GM12878 (cell line): ENCODE measurements at regions not wholly inside any gene's neighbourhood (a gene's known extent, or its start where the extent isn't known, plus 50 kb on each side); places are given as distances from the start of the nearest gene placed in this dataset.

ENCODE experiments used
- ATAC-seq: fragments of 200-7000 bp; cut with Tn5 transposase; 3 replicates; pipeline ENCODE4 v1.9.1; 2020; ENCODE audit warnings: mild to moderate bottlenecking, moderate library complexity
- BruUV-seq: library from RNA; stranded (reverse); fragments of 400-500 nt; replicated peaks from 2 replicates; lab custom pipeline; 2021; lab: Mats Ljungman, UMichigan
- CTCF ChIA-PET: fragments of 300-600 bp; sonication (Branson Sonifier 250); formaldehyde crosslinking; extraction: SDS; loops from one replicate; lab custom pipeline; 2021; ENCODE audit warnings: inconsistent platforms; lab: Yijun Ruan, JAX
- POLR2A ChIA-PET: fragments of 350-600 bp; formaldehyde crosslinking; extraction: SDS; loops from one replicate; lab custom pipeline; 2021; ENCODE audit warnings: inconsistent platforms; lab: Charles Lee
- RAD21 ChIA-PET: fragments of 300-600 bp; sonication (Branson Sonifier 250); formaldehyde crosslinking; loops from one replicate; lab custom pipeline; 2023; ENCODE audit warnings: antibody characterized with exemption; ENCODE audit not compliant: unreplicated experiment; lab: Charles Lee
- SMC1A ChIA-PET: fragments of 300-600 bp; sonication (Branson Sonifier 250); formaldehyde crosslinking; loops from one replicate; lab custom pipeline; 2023; ENCODE audit not compliant: unreplicated experiment, uncharacterized antibody; lab: Charles Lee
- DNase-seq: peaks from one replicate; pipeline ENCODE4 v3.0.0-alpha.2; 2011; ENCODE audit warnings: low read depth, low spot score
- FAIRE-seq: peaks from 3 replicates; lab custom pipeline; 2011; peaks lifted over from hg19 to GRCh38; lab: Jason Lieb, UNC
- H2AFZ ChIP-seq: 2 replicates; pipeline ENCODE4 v1.6.0; 2011; ENCODE audit warnings: low read depth, low read length, control low read depth; ENCODE audit not compliant: control insufficient read depth
- H3K27ac ChIP-seq: 2 replicates; pipeline ENCODE4 v1.5.1; 2011; ENCODE audit warnings: control low read depth; ENCODE audit not compliant: control insufficient read depth, insufficient read depth
- H3K27me3 ChIP-seq, 2 experiments: replicated peaks in 1 of 2; 2 replicates each; pipeline versions ENCODE4 v1.6.0 to v1.6.1; 2011; ENCODE audit warnings: low read length in 1 of 2; ENCODE audit not compliant: control insufficient read depth in 2 of 2, insufficient read depth in 2 of 2
- H3K36me3 ChIP-seq, 2 experiments: 2 replicates each; pipeline ENCODE4 v1.5.1; 2011; ENCODE audit warnings: low read length in 1 of 2; ENCODE audit not compliant: control insufficient read depth in 2 of 2, insufficient read depth in 2 of 2
- H3K4me1 ChIP-seq: 2 replicates; pipeline ENCODE4 v1.6.1; 2011; ENCODE audit warnings: mild to moderate bottlenecking, low read length, moderate library complexity, mixed read lengths; ENCODE audit not compliant: control insufficient read depth, insufficient read depth
- H3K4me2 ChIP-seq: 2 replicates; pipeline ENCODE4 v1.6.0; 2011; ENCODE audit warnings: control low read depth; ENCODE audit not compliant: control insufficient read depth, insufficient read depth
- H3K4me3 ChIP-seq: fragments of 200-600 bp; sonication (generic); 2 replicates; pipeline ENCODE4 v1.5.1; 2016
- H3K79me2 ChIP-seq: 2 replicates; pipeline ENCODE4 v1.6.0; 2011; ENCODE audit warnings: low read length; ENCODE audit not compliant: control insufficient read depth, insufficient read depth
- H3K9ac ChIP-seq: 2 replicates; pipeline ENCODE4 v1.8.0; 2011; ENCODE audit warnings: low read length, control low read depth, mixed read lengths; ENCODE audit not compliant: control insufficient read depth, insufficient read depth
- H3K9me3 ChIP-seq: replicated peaks from 3 replicates; pipeline ENCODE4 v1.5.1; 2011; ENCODE audit warnings: mild to moderate bottlenecking, low read length; ENCODE audit not compliant: control insufficient read depth, insufficient read depth
- H4K20me1 ChIP-seq: 2 replicates; pipeline ENCODE4 v1.6.0; 2011; ENCODE audit not compliant: control insufficient read depth, insufficient read depth
- BCLAF1 ChIP-seq: fragments of 450-650 bp; IDR thresholded peaks from 2 replicates; pipeline ENCODE4 v1.6.1; 2017; ENCODE audit warnings: antibody characterized with exemption, mild to moderate bottlenecking, moderate library complexity
- BHLHE40 ChIP-seq, 2 experiments: fragments of 450-650 bp in 1 of 2; IDR thresholded peaks; 2 replicates each; pipeline ENCODE4 v1.6.1; 2011 to 2017; ENCODE audit warnings: low read depth in 2 of 2, borderline replicate concordance in 1 of 2, improper control_type of control experiment in 1 of 2, low read length in 1 of 2, mild to moderate bottlenecking in 1 of 2
- CREB1 ChIP-seq: IDR thresholded peaks from 2 replicates; pipeline ENCODE4 v1.6.1; 2012; ENCODE audit warnings: low read depth, mild to moderate bottlenecking, inconsistent platforms
- ETV6 ChIP-seq, 2 experiments: fragments of 450-650 bp in 1 of 2; IDR thresholded peaks in 1 of 2; conservative IDR thresholded peaks in 1 of 2; 2 replicates each; pipeline ENCODE4 v1.6.1; 2014; ENCODE audit warnings: antibody characterized with exemption in 1 of 2, borderline replicate concordance in 1 of 2, low read depth in 1 of 2, mild to moderate bottlenecking in 1 of 2, moderate library complexity in 1 of 2
- GABPA ChIP-seq: IDR thresholded peaks from 2 replicates; pipeline ENCODE4 v1.6.1; 2014; ENCODE audit warnings: antibody characterized with exemption, low read depth, mild to moderate bottlenecking, inconsistent platforms
- NKRF ChIP-seq: fragments of 450-650 bp; conservative IDR thresholded peaks from 2 replicates; pipeline ENCODE4 v1.6.1; 2017; ENCODE audit warnings: mild to moderate bottlenecking, moderate library complexity
- TCF12 ChIP-seq: IDR thresholded peaks from 2 replicates; pipeline ENCODE4 v1.6.1; 2011; ENCODE audit warnings: low read depth, mild to moderate bottlenecking, low read length
- USF2 ChIP-seq: IDR thresholded peaks from 2 replicates; pipeline ENCODE4 v1.6.1; 2011; ENCODE audit warnings: low read depth, low read length, improper control_type of control experiment, borderline replicate concordance
- YY1 ChIP-seq: IDR thresholded peaks from 2 replicates; pipeline ENCODE4 v1.6.1; 2011; ENCODE audit warnings: low read depth, mild to moderate bottlenecking, low read length
- ZBTB33 ChIP-seq: fragments of 450-650 bp; IDR thresholded peaks from 2 replicates; pipeline ENCODE4 v1.6.1; 2017; ENCODE audit warnings: mild to moderate bottlenecking
- WGBS: methylation state at CpG from one replicate; pipeline ENCODE4 v1.1.6; 2016; ENCODE audit warnings: low lambda C conversion rate; ENCODE audit not compliant: insufficient replicate concordance, insufficient coverage; ENCODE audit errors: missing lambda C conversion rate; 5-methylcytosine and 5-hydroxymethylcytosine counted together
- in situ Hi-C: fragments of 300-500 bp; cut with MboI; formaldehyde crosslinking; loops from 9 replicates; pipeline ENCODE4 v1.14.3; 2018; ENCODE audit warnings: mixed read lengths
- intact Hi-C: fragments of 100-400 bp; cut with micrococcal nuclease; formaldehyde crosslinking; loops from one replicate; pipeline ENCODE4 v1.14.2; 2022; ENCODE audit not compliant: unreplicated experiment

- TF ChIP-seq NKRF (no peak), BHLHE40 (IDR thresholded peaks at IDR 0.05; ENCODE audit: borderline replicate concordance in 1 of 2, low read depth in 2 of 2, low read length in 1 of 2) (no peak), GABPA (no peak), CREB1 (no peak)
Measured at GRCh38 chr5:4880304-4880741, 259.8 kb upstream of the ADAMTS16 start (continued).

- TF ChIP-seq USF2 (no peak), YY1 (no peak), ZBTB33 (no peak), ETV6 (conservative IDR thresholded peaks at IDR 0.05 in 1 of 2, IDR thresholded peaks at IDR 0.05 in 1 of 2; ENCODE audit: borderline replicate concordance in 1 of 2, low read depth in 1 of 2) (no peak), TCF12 (no peak), BCLAF1 (no peak)
- TF ChIP-seq, all 136 proteins: peak for 0
- no peak overlapping the region for H3K27ac ChIP-seq
- ChIA-PET SMC1A (interaction anchor here (5.7 kb wide), 1 partner anchor 182 kb away, joined by 31 read pairs; no protein-coding TSS in a partner anchor), CTCF (interaction anchor here (0.6 to 1.5 kb wide), 3 partner anchors 13 to 166 kb away, joined by 3 to 4 read pairs (median 3); no protein-coding TSS in a partner anchor), RAD21 (interaction anchor here (0.7 to 2.1 kb wide), 4 partner anchors 11 to 182 kb away, joined by 3 to 8 read pairs (median 3); no protein-coding TSS in a partner anchor), POLR2A (no interaction called here)
- no peak overlapping the region for H3K4me3 ChIP-seq
- no peaks in the 10 kb centered on the region for H3K79me2 ChIP-seq
- no peaks in the 10 kb centered on the region for H3K9me3 ChIP-seq
- BruUV-seq, result no TSS peak
- no peak overlapping the region for H2AFZ ChIP-seq
- no peak for ATAC-seq
- H3K27me3 ChIP-seq, result no peaks in the 10 kb centered on the region
- H4K20me1 ChIP-seq, result no peaks in the 10 kb centered on the region
- no peak overlapping the region for H3K4me2 ChIP-seq
- H3K9ac ChIP-seq, result no peak overlapping the region
- WGBS, result 27% methylated on average over 8 of the region's 8 CpGs
- in situ Hi-C loops (loop anchor here (5.0 kb wide), 1 partner anchor 536 kb away; no protein-coding TSS in a partner anchor), intact Hi-C loops (loop anchor here (5.0 kb wide), 1 partner anchor 61 kb away; no protein-coding TSS in a partner anchor)
- no peaks in the 10 kb centered on the region for H3K36me3 ChIP-seq
- DNase-seq, result no peak
- no peaks in the 10 kb centered on the region for H3K4me1 ChIP-seq
- FAIRE-seq, result no peak
Measured at GRCh38 chr5:4881366-4882002, 258.6 kb upstream of the ADAMTS16 start.
